PFSK-1 (cell line): ENCODE measurements at regions not wholly inside any gene's neighbourhood (a gene's known extent, or its start where the extent isn't known, plus 50 kb on each side); places are given as distances from the start of the nearest gene placed in this dataset.

Source experiments
- POLR2AphosphoS5 ChIP-seq: IDR thresholded peaks from 2 replicates; pipeline ENCODE4 v1.6.1; 2012; ENCODE audit warnings: low read depth, mild to moderate bottlenecking, control low read depth, low read length, moderate library complexity
- SIN3A ChIP-seq: IDR thresholded peaks from 2 replicates; pipeline ENCODE4 v1.6.1; 2012; ENCODE audit warnings: mild to moderate bottlenecking, low read length, moderate library complexity, borderline replicate concordance; ENCODE audit not compliant: insufficient read depth
- TF ChIP-seq, protein P1 (sequence below), 2 experiments: IDR thresholded peaks; 2 replicates each; pipeline versions ENCODE4 v1.6.1 to v1.8.0; 2011 to 2012; ENCODE audit warnings: low read depth in 2 of 2, low read length in 2 of 2, control low read depth in 1 of 2, inconsistent platforms in 1 of 2, mild to moderate bottlenecking in 1 of 2, moderate library complexity in 1 of 2; ENCODE audit not compliant: insufficient read depth in 1 of 2

DNA sequence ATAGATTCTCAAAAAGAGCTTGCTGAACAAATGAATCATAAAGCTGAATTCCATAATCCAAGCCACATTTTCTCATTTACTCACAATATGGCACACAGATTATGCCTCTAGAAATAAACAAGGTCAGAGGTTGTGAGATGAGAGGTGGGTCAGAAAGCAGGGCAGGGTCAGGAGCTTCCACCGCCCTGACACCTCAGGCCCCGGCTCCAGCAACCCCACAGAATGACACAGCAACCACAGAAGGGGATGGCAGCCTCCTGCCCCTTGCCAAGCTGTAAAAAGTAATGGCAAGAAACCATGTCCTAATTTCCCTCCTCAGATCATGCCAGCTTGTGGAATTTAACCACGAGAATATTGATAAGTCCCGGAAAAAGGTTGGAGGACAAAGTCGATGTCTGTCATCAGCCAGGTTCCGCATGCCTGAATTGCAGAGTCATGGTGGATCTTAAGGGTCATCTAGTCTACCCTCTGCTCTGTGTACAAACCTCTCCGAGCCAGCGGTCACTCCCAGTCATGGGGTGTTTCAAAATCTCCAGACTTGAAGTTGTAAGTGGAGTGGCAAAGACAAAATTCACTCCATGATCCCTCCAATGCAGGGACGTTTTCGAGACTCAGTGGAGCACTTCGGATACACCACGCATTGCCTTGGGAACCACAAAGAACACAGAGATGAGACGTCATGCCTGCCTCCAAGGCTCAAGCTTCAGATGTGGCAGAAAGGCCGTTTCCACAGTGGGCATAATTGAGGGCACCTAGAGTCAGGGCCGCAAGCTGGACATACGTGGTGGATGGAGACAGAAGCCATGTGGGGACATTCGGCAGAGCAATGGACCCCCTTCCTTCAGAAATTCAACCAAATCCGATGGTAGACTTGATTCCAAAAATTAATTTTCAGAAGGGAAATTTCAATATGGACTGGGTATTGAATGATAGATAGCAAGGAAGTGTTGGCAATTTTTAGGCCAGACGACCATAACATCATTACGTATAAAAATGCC is 254.0 kb downstream of the TOMM20 start:
- TF ChIP-seq POLR2AphosphoS5 (no peak), SIN3A (no peak)
- TF ChIP-seq, protein P1, sequence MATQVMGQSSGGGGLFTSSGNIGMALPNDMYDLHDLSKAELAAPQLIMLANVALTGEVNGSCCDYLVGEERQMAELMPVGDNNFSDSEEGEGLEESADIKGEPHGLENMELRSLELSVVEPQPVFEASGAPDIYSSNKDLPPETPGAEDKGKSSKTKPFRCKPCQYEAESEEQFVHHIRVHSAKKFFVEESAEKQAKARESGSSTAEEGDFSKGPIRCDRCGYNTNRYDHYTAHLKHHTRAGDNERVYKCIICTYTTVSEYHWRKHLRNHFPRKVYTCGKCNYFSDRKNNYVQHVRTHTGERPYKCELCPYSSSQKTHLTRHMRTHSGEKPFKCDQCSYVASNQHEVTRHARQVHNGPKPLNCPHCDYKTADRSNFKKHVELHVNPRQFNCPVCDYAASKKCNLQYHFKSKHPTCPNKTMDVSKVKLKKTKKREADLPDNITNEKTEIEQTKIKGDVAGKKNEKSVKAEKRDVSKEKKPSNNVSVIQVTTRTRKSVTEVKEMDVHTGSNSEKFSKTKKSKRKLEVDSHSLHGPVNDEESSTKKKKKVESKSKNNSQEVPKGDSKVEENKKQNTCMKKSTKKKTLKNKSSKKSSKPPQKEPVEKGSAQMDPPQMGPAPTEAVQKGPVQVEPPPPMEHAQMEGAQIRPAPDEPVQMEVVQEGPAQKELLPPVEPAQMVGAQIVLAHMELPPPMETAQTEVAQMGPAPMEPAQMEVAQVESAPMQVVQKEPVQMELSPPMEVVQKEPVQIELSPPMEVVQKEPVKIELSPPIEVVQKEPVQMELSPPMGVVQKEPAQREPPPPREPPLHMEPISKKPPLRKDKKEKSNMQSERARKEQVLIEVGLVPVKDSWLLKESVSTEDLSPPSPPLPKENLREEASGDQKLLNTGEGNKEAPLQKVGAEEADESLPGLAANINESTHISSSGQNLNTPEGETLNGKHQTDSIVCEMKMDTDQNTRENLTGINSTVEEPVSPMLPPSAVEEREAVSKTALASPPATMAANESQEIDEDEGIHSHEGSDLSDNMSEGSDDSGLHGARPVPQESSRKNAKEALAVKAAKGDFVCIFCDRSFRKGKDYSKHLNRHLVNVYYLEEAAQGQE (IDR thresholded peaks at IDR 0.05; ENCODE audit: insufficient read depth in 1 of 2, low read depth in 2 of 2, low read length in 2 of 2) = no peak
